ENCODE measurements at regions not wholly inside any gene's neighbourhood (a gene's known extent, or its start where the extent isn't known, plus 50 kb on each side); places are given as distances from the start of the nearest gene placed in this dataset.

DNA sequence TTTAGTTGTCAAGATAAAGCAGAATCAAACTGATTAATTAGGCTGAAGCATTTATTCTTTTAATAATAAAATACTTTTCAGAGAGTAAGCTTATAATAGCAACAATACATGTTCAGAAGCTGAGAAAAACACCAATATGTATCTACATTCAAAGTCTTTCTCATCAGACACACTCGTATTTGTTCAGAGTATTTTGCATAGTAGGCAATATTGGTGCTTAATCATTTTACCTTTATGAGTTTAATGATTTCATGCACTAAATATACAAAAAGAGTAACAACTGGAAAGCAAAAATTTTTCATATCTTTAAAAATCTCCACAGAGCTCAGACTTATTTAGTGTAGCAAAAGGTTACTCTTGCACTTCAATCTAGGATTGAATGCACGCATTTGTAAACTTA, 313.9 kb downstream of the ZEB2 start:
- Histone ChIP-seq H3K4me1 (no peaks in the 10 kb centered on the region), H3K79me2 (ENCODE audit: low read depth) (no peaks in the 10 kb centered on the region), H3K4me3 (no peak overlapping the region), H3K9ac (no peak overlapping the region), H3K4me2 (no peak overlapping the region), H3K9me3 (ENCODE audit: low read depth) (no peaks in the 10 kb centered on the region), H3K36me3 (no peaks in the 10 kb centered on the region), H4K20me1 (ENCODE audit: low read depth) (no peaks in the 10 kb centered on the region), H2AFZ (replicated peaks) (no peak overlapping the region), H3F3A (ENCODE audit: low read depth) (no peaks in the 10 kb centered on the region), H3K27ac (no peak overlapping the region), H3K27me3 (no peaks in the 10 kb centered on the region)
- no peak overlapping the region for H3K4me3 Mint-ChIP-seq
- DNase-seq (ENCODE audit: low spot score) = no peak
- TF ChIP-seq CTCF (IDR thresholded peaks at IDR 0.05) (no peak), EZH2 (IDR thresholded peaks at IDR 0.05) (no peak), EZH2phosphoT487 (IDR thresholded peaks at IDR 0.05) (no peak)
- H3K27me3 Mint-ChIP-seq (ENCODE audit: insufficient read depth, low read depth) = no peaks in the 10 kb centered on the region
- peaks cover 17% of the 10 kb centered on the region for H3K36me3 Mint-ChIP-seq
- H3K27ac Mint-ChIP-seq = no peak overlapping the region
- H3K9me3 Mint-ChIP-seq = peaks cover 3% of the 10 kb centered on the region
- H3K4me1 Mint-ChIP-seq = peaks cover 2% of the 10 kb centered on the region

DNA sequence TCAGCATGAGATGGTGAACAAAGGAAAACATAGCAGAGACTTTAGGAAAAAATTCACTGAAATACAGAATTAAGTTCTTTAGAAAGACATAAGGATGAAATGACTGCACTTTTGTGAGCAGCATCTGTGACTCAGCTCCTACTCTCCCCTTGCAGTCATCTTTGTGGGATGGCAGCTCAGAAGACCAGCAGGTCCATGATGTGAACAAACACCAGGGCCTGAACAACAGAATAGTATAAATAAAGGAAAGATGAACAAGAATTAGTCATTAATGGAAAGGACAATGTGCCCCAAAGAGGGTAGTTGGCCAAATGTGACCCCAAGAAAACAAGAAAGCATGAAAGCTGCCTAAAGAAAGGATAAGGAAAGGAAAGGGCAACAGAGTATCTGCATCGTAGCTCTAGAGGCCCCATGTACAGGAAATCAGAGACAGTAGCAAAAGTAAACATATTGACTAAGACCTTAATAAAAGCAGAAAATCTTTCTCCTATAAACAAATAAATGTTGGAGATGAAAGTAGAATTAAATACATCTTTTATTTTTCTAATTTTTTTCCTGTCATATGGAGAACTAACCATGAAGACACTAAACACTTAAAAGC, 318.0 kb downstream of the ZEB2 start:
- H3K36me3 Mint-ChIP-seq = peaks cover 9% of the 10 kb centered on the region
- no peaks in the 10 kb centered on the region for H3K27me3 ChIP-seq
- H3K27me3 Mint-ChIP-seq (ENCODE audit: insufficient read depth, low read depth) = no peaks in the 10 kb centered on the region
- no peaks in the 10 kb centered on the region for H3F3A ChIP-seq (ENCODE audit: low read depth)
- no peak for TF ChIP-seq EZH2phosphoT487 (IDR thresholded peaks at IDR 0.05)
- H3K9ac ChIP-seq = no peak overlapping the region
- H3K4me3 Mint-ChIP-seq = no peak overlapping the region
- no peak overlapping the region for H3K27ac Mint-ChIP-seq
- H3K4me2 ChIP-seq = no peak overlapping the region
- H3K4me1 Mint-ChIP-seq = peaks cover 2% of the 10 kb centered on the region
- H3K4me3 ChIP-seq = no peak overlapping the region
- H3K9me3 ChIP-seq (ENCODE audit: low read depth) = no peaks in the 10 kb centered on the region
- H3K4me1 ChIP-seq = no peaks in the 10 kb centered on the region
- peaks cover 3% of the 10 kb centered on the region for H3K9me3 Mint-ChIP-seq
- H3K27ac ChIP-seq = no peak overlapping the region
- no peaks in the 10 kb centered on the region for H3K79me2 ChIP-seq (ENCODE audit: low read depth)
- no peaks in the 10 kb centered on the region for H4K20me1 ChIP-seq (ENCODE audit: low read depth)
- H3K36me3 ChIP-seq = no peaks in the 10 kb centered on the region
- no peak overlapping the region for H2AFZ ChIP-seq (replicated peaks)
- DNase-seq (ENCODE audit: low spot score) = no peak

GRCh38 chr2:144201126-144201525, 318.8 kb downstream of the ZEB2 start:
- Histone ChIP-seq H2AFZ (replicated peaks) (no peak overlapping the region), H3K4me2 (no peak overlapping the region), H3K9me3 (ENCODE audit: low read depth) (no peaks in the 10 kb centered on the region), H4K20me1 (ENCODE audit: low read depth) (no peaks in the 10 kb centered on the region), H3F3A (ENCODE audit: low read depth) (no peaks in the 10 kb centered on the region), H3K36me3 (no peaks in the 10 kb centered on the region), H3K4me1 (no peaks in the 10 kb centered on the region), H3K9ac (no peak overlapping the region), H3K79me2 (ENCODE audit: low read depth) (no peaks in the 10 kb centered on the region), H3K27ac (no peak overlapping the region), H3K27me3 (no peaks in the 10 kb centered on the region), H3K4me3 (no peak overlapping the region)
- TF ChIP-seq CTCF (IDR thresholded peaks at IDR 0.05) (no peak), EZH2phosphoT487 (IDR thresholded peaks at IDR 0.05) (no peak), EZH2 (IDR thresholded peaks at IDR 0.05) (no peak)
- H3K4me1 Mint-ChIP-seq = peaks cover 2% of the 10 kb centered on the region
- no peak overlapping the region for H3K4me3 Mint-ChIP-seq
- no peak overlapping the region for H3K27ac Mint-ChIP-seq
- H3K9me3 Mint-ChIP-seq = peaks cover 3% of the 10 kb centered on the region
- DNase-seq (ENCODE audit: low spot score) = no peak
- no peaks in the 10 kb centered on the region for H3K27me3 Mint-ChIP-seq (ENCODE audit: insufficient read depth, low read depth)
- H3K36me3 Mint-ChIP-seq = peaks cover 9% of the 10 kb centered on the region

- Histone ChIP-seq H3F3A (ENCODE audit: low read depth) (no peaks in the 10 kb centered on the region), H3K4me1 (no peaks in the 10 kb centered on the region), H3K79me2 (ENCODE audit: low read depth) (no peaks in the 10 kb centered on the region), H3K27ac (no peak overlapping the region), H3K36me3 (no peaks in the 10 kb centered on the region), H3K27me3 (no peaks in the 10 kb centered on the region), H3K4me3 (no peak overlapping the region), H3K9me3 (ENCODE audit: low read depth) (no peaks in the 10 kb centered on the region), H3K4me2 (no peak overlapping the region), H2AFZ (replicated peaks) (no peak overlapping the region), H4K20me1 (ENCODE audit: low read depth) (no peaks in the 10 kb centered on the region), H3K9ac (no peak overlapping the region)
- TF ChIP-seq CTCF (IDR thresholded peaks at IDR 0.05) (no peak), EZH2phosphoT487 (IDR thresholded peaks at IDR 0.05) (no peak), EZH2 (IDR thresholded peaks at IDR 0.05) (no peak)
- no peak for DNase-seq (ENCODE audit: low spot score)
- H3K9me3 Mint-ChIP-seq = no peaks in the 10 kb centered on the region
- no peaks in the 10 kb centered on the region for H3K27me3 Mint-ChIP-seq (ENCODE audit: insufficient read depth, low read depth)
- H3K36me3 Mint-ChIP-seq = peaks cover 3% of the 10 kb centered on the region
- H3K4me3 Mint-ChIP-seq = no peak overlapping the region
- no peak overlapping the region for H3K27ac Mint-ChIP-seq
- peaks cover 2% of the 10 kb centered on the region for H3K4me1 Mint-ChIP-seq
Observed at GRCh38 chr2:144198116-144198515, 321.8 kb downstream of the ZEB2 start.

All from neural progenitor cell (in vitro differentiated cells).